ENCODE measurements at regions not wholly inside any gene's neighbourhood (a gene's known extent, or its start where the extent isn't known, plus 50 kb on each side); places are given as distances from the start of the nearest gene placed in this dataset.
"Not testable (repeated sequence)": the region's sequence is repeated elsewhere in the genome, so short reads cannot be mapped to it uniquely, and the experiment has no call there.

GRCh38 chr3:82586414-82586813, 825.0 kb upstream of the GBE1 start:
- Histone ChIP-seq H3K9me3 (replicated peaks in 1 of 11) (peaks cover 0 to 11% (median 7%) of the 10 kb centered on the region in 11 experiments; a peak in 11 of 22 replicates), H3K4me1 (no peaks in the 10 kb centered on the region), H3K4me2 (no peak overlapping the region), H3K36me3 (no peaks in the 10 kb centered on the region), H3K27ac (no peak overlapping the region), H3K4me3 (no peak overlapping the region), H3K27me3 (no peaks in the 10 kb centered on the region), H3K9ac (no peak overlapping the region), H4K20me1 (no peaks in the 10 kb centered on the region)
- no peak for TF ChIP-seq Cebpa-rat (IDR thresholded peaks at IDR 0.05)

GRCh38 chr3:82586002-82586401, 824.6 kb upstream of the GBE1 start:
- H3K4me3 ChIP-seq, H3K4me1 ChIP-seq, H3K27me3 ChIP-seq: not testable (repeated sequence)

DNA sequence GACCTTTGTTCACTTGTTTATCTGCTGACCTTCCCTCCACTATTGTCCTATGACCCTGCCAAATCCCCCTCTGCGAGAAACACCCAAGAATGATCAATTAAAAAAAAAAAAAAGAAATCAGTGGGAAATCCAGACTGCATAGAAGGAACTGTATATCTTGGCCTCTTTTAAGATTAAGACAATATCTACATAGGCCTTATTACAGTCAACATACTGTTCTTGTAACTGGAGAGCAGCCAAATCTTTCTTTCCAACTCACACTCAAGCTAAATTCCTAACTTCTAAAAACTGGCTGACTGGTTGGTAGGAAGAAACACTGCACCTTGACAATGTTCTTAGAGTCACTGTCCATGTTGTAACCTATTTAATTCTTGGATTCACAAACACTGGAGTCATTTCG, 824.1 kb upstream of the GBE1 start:
- H3K27me3 ChIP-seq, H3K27ac ChIP-seq, H3K4me1 ChIP-seq, H3K9ac ChIP-seq, H3K4me3 ChIP-seq, H3K36me3 ChIP-seq, H3K4me2 ChIP-seq, H4K20me1 ChIP-seq: not testable (repeated sequence)
- peaks cover 0 to 11% (median 7%) of the 10 kb centered on the region in 11 experiments; a peak in 11 of 22 replicates for H3K9me3 ChIP-seq (replicated peaks in 1 of 11)

More at GRCh38 chr3:82586002-82586401, 824.6 kb upstream of the GBE1 start:
- not testable (repeated sequence) for H4K20me1 ChIP-seq, H3K36me3 ChIP-seq, H3K27ac ChIP-seq, H3K4me2 ChIP-seq, H3K9ac ChIP-seq
- peaks cover 0 to 11% (median 7%) of the 10 kb centered on the region in 11 experiments; a peak in 11 of 22 replicates for H3K9me3 ChIP-seq (replicated peaks in 1 of 11)

GRCh38 chr3:82584861-82585260, 823.4 kb upstream of the GBE1 start:
- not testable (repeated sequence) for H3K36me3 ChIP-seq, H3K27ac ChIP-seq, H3K4me1 ChIP-seq, H3K9ac ChIP-seq, H4K20me1 ChIP-seq, H3K4me2 ChIP-seq, H3K4me3 ChIP-seq, H3K27me3 ChIP-seq
- H3K9me3 ChIP-seq (replicated peaks in 1 of 11) = peaks cover 0 to 11% (median 7%) of the 10 kb centered on the region in 11 experiments; a peak in 11 of 22 replicates

DNA sequence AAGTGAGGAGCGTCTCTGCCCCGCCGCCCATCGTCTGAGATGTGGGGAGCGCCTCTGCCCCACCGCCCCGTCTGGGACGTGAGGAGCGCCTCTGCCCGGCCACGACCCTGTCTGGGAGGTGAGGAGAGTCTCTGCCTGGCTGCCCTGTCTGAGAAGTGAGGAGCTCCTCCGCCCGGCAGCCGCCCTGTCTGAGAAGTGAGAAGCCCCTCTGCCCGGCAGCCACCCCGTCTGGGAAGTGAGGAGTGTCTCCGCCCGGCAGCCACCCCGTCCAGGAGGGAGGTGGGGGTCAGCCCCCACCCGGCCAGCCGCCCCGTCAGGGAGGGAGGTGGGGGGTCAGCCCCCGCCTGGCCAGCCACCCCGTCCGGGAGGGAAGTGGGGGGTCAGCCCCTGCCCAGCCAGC, 823.0 kb upstream of the GBE1 start:
- H3K9me3 ChIP-seq (replicated peaks in 1 of 11) = peaks cover 0 to 11% (median 7%) of the 10 kb centered on the region in 11 experiments; a peak in 11 of 22 replicates
- not testable (repeated sequence) for H3K4me3 ChIP-seq, H3K4me1 ChIP-seq, H3K27me3 ChIP-seq, H3K36me3 ChIP-seq, H3K9ac ChIP-seq, H4K20me1 ChIP-seq, H3K4me2 ChIP-seq, H3K27ac ChIP-seq

- no peak for TF ChIP-seq Cebpa-rat (IDR thresholded peaks at IDR 0.05)
- Histone ChIP-seq H3K9me3 (replicated peaks in 1 of 11) (peaks cover 0 to 11% (median 7%) of the 10 kb centered on the region in 11 experiments; a peak in 11 of 22 replicates), H3K27me3 (no peaks in the 10 kb centered on the region), H3K4me3 (no peak overlapping the region), H3K4me1 (no peaks in the 10 kb centered on the region), H3K27ac (no peak overlapping the region), H3K36me3 (no peaks in the 10 kb centered on the region), H3K9ac (no peak overlapping the region), H3K4me2 (no peak overlapping the region), H4K20me1 (no peaks in the 10 kb centered on the region)
Observed at GRCh38 chr3:82581350-82581749, 819.9 kb upstream of the GBE1 start.

GRCh38 chr3:82572721-82573120, 811.3 kb upstream of the GBE1 start:
- Histone ChIP-seq H4K20me1 (no peaks in the 10 kb centered on the region), H3K27me3 (no peaks in the 10 kb centered on the region), H3K4me2 (no peak overlapping the region), H3K9ac (no peak overlapping the region), H3K36me3 (no peaks in the 10 kb centered on the region), H3K4me1 (no peaks in the 10 kb centered on the region), H3K27ac (no peak overlapping the region), H3K9me3 (replicated peaks in 1 of 11) (no peaks in the 10 kb centered on the region), H3K4me3 (no peak overlapping the region)
- no peak for TF ChIP-seq Cebpa-rat (IDR thresholded peaks at IDR 0.05)

DNA sequence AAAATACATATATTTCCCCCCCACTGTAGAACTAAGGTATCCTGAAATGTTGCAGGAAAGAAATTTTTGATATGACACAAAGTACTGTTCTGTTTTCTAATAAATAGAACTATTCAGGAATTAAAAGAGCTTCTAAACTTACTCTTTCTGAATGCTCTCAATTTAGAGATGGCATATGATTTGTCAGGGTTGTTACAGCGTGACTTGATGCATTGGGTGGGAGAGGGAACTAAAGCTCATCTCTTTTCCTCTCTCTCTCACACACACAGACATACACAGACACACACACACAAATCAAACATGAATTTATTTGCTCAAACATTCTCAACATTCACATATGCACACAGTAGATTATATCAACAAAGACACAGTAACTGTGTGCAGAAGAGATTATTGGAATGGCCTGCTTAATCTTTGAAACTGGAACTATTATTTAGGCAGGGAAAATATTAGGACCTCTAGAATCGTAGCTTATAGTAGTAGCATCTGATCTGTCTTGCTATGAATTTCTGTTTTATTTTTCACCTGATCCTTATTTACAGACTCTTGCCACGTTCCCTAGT, 807.4 kb upstream of the GBE1 start:
- Histone ChIP-seq H3K9me3 (replicated peaks in 1 of 11) (peaks cover 9 to 12% (median 10%) of the 10 kb centered on the region in 11 experiments; a peak in 21 of 22 replicates), H3K4me3 (no peak overlapping the region), H3K27ac (no peak overlapping the region), H3K4me1 (no peaks in the 10 kb centered on the region), H3K36me3 (no peaks in the 10 kb centered on the region), H3K9ac (no peak overlapping the region), H3K4me2 (no peak overlapping the region), H4K20me1 (no peaks in the 10 kb centered on the region), H3K27me3 (no peaks in the 10 kb centered on the region)
- TF ChIP-seq Cebpa-rat (IDR thresholded peaks at IDR 0.05) = no peak

- Histone ChIP-seq H4K20me1 (no peaks in the 10 kb centered on the region), H3K27ac (no peak overlapping the region), H3K36me3 (no peaks in the 10 kb centered on the region), H3K4me3 (no peak overlapping the region), H3K27me3 (no peaks in the 10 kb centered on the region), H3K4me1 (no peaks in the 10 kb centered on the region), H3K4me2 (no peak overlapping the region), H3K9ac (no peak overlapping the region), H3K9me3 (replicated peaks in 1 of 11) (peaks cover 9 to 12% (median 10%) of the 10 kb centered on the region in 11 experiments; a peak in 21 of 22 replicates)
- no peak for TF ChIP-seq Cebpa-rat (IDR thresholded peaks at IDR 0.05)
Observed at GRCh38 chr3:82567029-82567600, 805.7 kb upstream of the GBE1 start.

DNA sequence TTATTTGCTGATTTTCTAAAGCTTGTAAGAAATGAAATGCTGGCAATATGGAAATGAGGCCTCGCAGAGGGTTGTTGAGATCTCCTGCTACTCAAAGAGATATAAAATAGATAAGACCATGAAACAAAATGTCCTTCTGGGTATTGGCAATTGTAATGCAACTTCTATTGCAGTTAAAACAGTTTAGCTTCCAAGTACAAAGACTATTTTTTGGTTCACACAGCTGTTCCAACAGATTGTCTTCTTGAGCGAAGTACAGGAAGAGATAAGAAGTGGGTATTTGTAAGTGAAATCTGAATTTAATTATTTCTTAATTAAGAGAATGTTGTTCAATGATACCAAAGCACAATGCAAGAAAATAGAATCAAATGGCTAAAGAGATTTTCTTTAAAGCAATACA, 801.5 kb upstream of the GBE1 start:
- Histone ChIP-seq H3K4me1 (no peaks in the 10 kb centered on the region), H3K4me3 (no peak overlapping the region), H3K4me2 (no peak overlapping the region), H3K36me3 (no peaks in the 10 kb centered on the region), H3K27ac (no peak overlapping the region), H3K9ac (no peak overlapping the region), H3K9me3 (replicated peaks in 1 of 11) (peaks cover 9 to 12% (median 10%) of the 10 kb centered on the region in 11 experiments; a peak in 21 of 22 replicates), H3K27me3 (no peaks in the 10 kb centered on the region), H4K20me1 (no peaks in the 10 kb centered on the region)
- no peak for TF ChIP-seq Cebpa-rat (IDR thresholded peaks at IDR 0.05)

All from BLaER1 treated with 17β-estradiol and CSF1 and Interleukin-3, amounts not matched to agents 10 nM and 100 nM (cell line).